ENCODE measurements at regions not wholly inside any gene's neighbourhood (a gene's known extent, or its start where the extent isn't known, plus 50 kb on each side); places are given as distances from the start of the nearest gene placed in this dataset.

GRCh38 chr20:43302936-43303335 lies 113.2 kb upstream of the PTPRT start:
- WGBS, 2 donors (ENCODE audit: low coverage in 1 of 2): 70 to 80% methylated on average over 2 to 4 of the region's 4 CpGs
- TF ChIP-seq POLR2A (IDR thresholded peaks at IDR 0.05): no peak
- TF ChIP-seq POLR2AphosphoS5 (IDR thresholded peaks at IDR 0.05): no peak
- no peak for TF ChIP-seq CTCF (IDR thresholded peaks at IDR 0.05)

GRCh38 chr20:43300901-43301300 lies 111.2 kb upstream of the PTPRT start:
- no peaks in the 10 kb centered on the region for H3K36me3 ChIP-seq
- WGBS, 2 donors (ENCODE audit: low coverage in 1 of 2): 50 to 52% methylated on average over 1 to 2 of the region's 2 CpGs
- TF ChIP-seq EP300 (IDR thresholded peaks at IDR 0.05): no peak
- TF ChIP-seq POLR2AphosphoS5 (IDR thresholded peaks at IDR 0.05): no peak
- TF ChIP-seq POLR2A (IDR thresholded peaks at IDR 0.05): no peak
- no peak for TF ChIP-seq CTCF (IDR thresholded peaks at IDR 0.05)

More at GRCh38 chr20:43302936-43303335, 113.2 kb upstream of the PTPRT start:
- no peak for ATAC-seq
- H3K27me3 ChIP-seq: no peaks in the 10 kb centered on the region
- H3K9me3 ChIP-seq: peaks cover 0 to 3% (median 0%) of the 10 kb centered on the region in 3 donors
- no peak overlapping the region for H3K27ac ChIP-seq
- H3K4me1 ChIP-seq: no peaks in the 10 kb centered on the region
- H3K4me3 ChIP-seq: no peak overlapping the region
- H3K36me3 ChIP-seq: no peaks in the 10 kb centered on the region

DNA sequence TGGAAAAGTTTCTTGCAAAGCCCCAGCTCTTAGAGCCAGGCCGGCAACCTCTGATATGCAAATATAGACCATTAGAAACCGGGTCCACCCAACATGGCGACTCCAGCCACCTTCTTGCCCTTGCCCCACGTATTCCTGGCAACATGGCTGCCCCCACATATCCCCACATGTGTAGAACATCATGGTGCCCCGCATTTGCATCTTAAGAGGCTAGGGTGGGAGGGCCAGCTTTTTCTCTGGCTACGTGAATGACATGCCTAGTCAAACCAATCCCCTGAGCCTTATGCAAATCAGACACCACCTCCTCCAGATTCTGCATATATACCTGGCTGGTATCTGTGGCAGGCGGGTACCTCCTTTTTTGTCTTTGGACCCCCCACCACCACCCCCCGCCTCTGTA lies 106.1 kb upstream of the PTPRT start:
- 73 to 81% methylated on average over 8 of the region's 8 CpGs for WGBS, 2 donors (ENCODE audit: low coverage in 1 of 2)

More at GRCh38 chr20:43300901-43301300, 111.2 kb upstream of the PTPRT start:
- no peak overlapping the region for H3K4me3 ChIP-seq
- peaks cover 0 to 18% (median 0%) of the 10 kb centered on the region in 3 donors for H3K9me3 ChIP-seq
- ATAC-seq: no peak
- no peaks in the 10 kb centered on the region for H3K4me1 ChIP-seq
- H3K27ac ChIP-seq: no peak overlapping the region
- H3K27me3 ChIP-seq: no peaks in the 10 kb centered on the region

GRCh38 chr20:43295263-43295662 lies 105.6 kb upstream of the PTPRT start:
- no peak for ATAC-seq
- H3K9me3 ChIP-seq: peaks cover 0 to 28% (median 0%) of the 10 kb centered on the region in 3 donors
- no peaks in the 10 kb centered on the region for H3K27me3 ChIP-seq
- H3K27ac ChIP-seq: no peak overlapping the region
- H3K4me3 ChIP-seq: no peak overlapping the region
- TF ChIP-seq EP300 (IDR thresholded peaks at IDR 0.05): no peak
- WGBS, 2 donors (ENCODE audit: low coverage in 1 of 2): 100% methylated on average over 2 of the region's 9 CpGs; no CpG with 5 or more reads in 1 of the 2 donors
- no peaks in the 10 kb centered on the region for H3K36me3 ChIP-seq
- no peaks in the 10 kb centered on the region for H3K4me1 ChIP-seq

More for the DNA sequence above, 106.1 kb upstream of the PTPRT start:
- Histone ChIP-seq H3K4me3 (no peak overlapping the region), H3K4me1 (no peaks in the 10 kb centered on the region), H3K27ac (no peak overlapping the region), H3K27me3 (no peaks in the 10 kb centered on the region), H3K36me3 (no peaks in the 10 kb centered on the region), H3K9me3 (peaks cover 0 to 28% (median 0%) of the 10 kb centered on the region in 3 donors)
- TF ChIP-seq EP300 (IDR thresholded peaks at IDR 0.05) (no peak), POLR2AphosphoS5 (IDR thresholded peaks at IDR 0.05) (no peak), POLR2A (IDR thresholded peaks at IDR 0.05) (no peak), CTCF (IDR thresholded peaks at IDR 0.05) (no peak)
- no peak for ATAC-seq

DNA sequence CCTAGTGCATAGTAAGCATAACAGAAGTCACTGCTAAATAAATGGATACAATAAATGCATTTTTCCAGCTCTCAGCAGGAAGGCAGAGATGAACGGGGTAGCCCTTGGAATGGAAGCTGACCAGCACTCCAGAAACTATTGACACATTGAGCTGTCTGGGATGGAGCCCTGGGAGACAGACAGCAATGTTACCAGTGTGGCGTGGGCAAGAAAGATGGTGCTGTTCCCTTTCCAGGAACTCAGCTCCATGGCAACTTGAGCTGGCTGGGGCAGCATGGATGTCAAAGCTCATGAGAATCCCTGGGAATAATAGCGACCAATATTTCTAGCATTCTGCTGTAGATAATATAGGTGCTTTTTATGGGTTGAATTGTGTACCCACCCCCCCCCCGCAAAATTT lies 104.3 kb upstream of the PTPRT start:
- Histone ChIP-seq H3K4me3 (no peak overlapping the region), H3K27ac (no peak overlapping the region), H3K4me1 (no peaks in the 10 kb centered on the region), H3K27me3 (no peaks in the 10 kb centered on the region), H3K36me3 (no peaks in the 10 kb centered on the region), H3K9me3 (peaks cover 0 to 28% (median 0%) of the 10 kb centered on the region in 3 donors)
- TF ChIP-seq POLR2A (IDR thresholded peaks at IDR 0.05) (no peak), POLR2AphosphoS5 (IDR thresholded peaks at IDR 0.05) (no peak), EP300 (IDR thresholded peaks at IDR 0.05) (no peak), CTCF (IDR thresholded peaks at IDR 0.05) (no peak)
- WGBS, 2 donors (ENCODE audit: low coverage in 1 of 2): 73 to 75% methylated on average over 2 to 4 of the region's 4 CpGs
- no peak for ATAC-seq

Data from gastroesophageal sphincter (tissue), 4 donors.